MM.1S (cell line): ENCODE measurements at regions not wholly inside any gene's neighbourhood (a gene's known extent, or its start where the extent isn't known, plus 50 kb on each side); places are given as distances from the start of the nearest gene placed in this dataset.

Experiments used
- EZH2 ChIP-seq: fragments of 300-600 bp; sonication (generic); optimal IDR thresholded peaks from 2 replicates; pipeline ENCODE3; 2017; ENCODE audit warnings: low read depth, mild to moderate bottlenecking, antibody characterized with exemption, low read length, mixed read lengths
- TF ChIP-seq, protein P1 (sequence below): fragments of 300-600 bp; sonication (generic); IDR thresholded peaks from 2 replicates; pipeline ENCODE4 v1.5.1; 2016; ENCODE audit warnings: antibody characterized with exemption, low read length, mixed read lengths

DNA sequence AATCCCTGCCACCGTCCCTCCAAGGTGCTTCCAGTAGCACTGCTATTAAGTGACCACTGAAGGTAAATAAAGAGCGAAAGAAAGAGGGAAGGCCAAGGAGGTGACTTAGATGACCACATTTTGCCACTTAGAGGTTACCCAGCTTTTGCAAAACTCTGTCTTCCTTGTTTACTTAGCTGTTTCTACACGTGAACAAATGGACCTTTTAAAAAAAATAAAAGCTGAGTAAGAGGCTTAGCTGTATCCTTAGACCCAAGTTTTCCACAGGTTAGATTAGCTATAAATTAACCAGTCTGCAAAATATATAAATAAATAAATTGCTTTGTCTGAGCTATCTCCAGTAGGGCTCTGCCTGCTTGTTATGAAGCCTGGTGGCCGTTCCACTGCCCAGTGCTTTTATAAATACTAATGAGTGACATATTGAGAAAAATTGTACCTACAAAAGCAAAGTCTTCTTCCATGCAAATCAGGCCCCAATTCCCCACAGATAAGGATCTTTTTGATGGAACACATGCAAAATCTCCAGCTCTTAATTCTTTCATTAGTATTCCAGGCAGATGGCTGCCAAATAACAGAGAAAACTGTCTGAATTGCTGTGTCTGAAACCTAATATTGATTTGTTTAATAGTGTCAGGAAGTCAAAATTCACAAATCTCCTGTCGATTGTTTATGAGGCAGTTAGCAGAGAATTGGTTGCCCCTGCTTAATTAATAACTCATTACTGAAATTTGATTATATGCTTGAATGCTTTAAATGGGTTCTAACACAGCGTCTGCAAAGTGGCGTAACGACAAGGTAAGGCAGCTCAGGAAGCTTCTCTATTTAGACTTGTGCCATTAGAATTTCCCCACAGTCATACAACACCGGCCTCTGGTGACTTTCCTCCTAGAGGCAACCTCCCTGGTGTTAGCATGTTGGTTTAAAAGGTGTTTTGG is 176.7 kb downstream of the EMX2 start:
- TF ChIP-seq, protein P1, sequence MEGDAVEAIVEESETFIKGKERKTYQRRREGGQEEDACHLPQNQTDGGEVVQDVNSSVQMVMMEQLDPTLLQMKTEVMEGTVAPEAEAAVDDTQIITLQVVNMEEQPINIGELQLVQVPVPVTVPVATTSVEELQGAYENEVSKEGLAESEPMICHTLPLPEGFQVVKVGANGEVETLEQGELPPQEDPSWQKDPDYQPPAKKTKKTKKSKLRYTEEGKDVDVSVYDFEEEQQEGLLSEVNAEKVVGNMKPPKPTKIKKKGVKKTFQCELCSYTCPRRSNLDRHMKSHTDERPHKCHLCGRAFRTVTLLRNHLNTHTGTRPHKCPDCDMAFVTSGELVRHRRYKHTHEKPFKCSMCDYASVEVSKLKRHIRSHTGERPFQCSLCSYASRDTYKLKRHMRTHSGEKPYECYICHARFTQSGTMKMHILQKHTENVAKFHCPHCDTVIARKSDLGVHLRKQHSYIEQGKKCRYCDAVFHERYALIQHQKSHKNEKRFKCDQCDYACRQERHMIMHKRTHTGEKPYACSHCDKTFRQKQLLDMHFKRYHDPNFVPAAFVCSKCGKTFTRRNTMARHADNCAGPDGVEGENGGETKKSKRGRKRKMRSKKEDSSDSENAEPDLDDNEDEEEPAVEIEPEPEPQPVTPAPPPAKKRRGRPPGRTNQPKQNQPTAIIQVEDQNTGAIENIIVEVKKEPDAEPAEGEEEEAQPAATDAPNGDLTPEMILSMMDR, result no peak
- no peak for TF ChIP-seq EZH2
